Panc1 (cell line): ENCODE measurements at regions not wholly inside any gene's neighbourhood (a gene's known extent, or its start where the extent isn't known, plus 50 kb on each side); places are given as distances from the start of the nearest gene placed in this dataset.

Experiments used
- ATAC-seq: fragments of 200-7000 bp; cut with Tn5 transposase; 2 replicates; pipeline ENCODE4 v1.9.1; 2020; ENCODE audit warnings: mild to moderate bottlenecking, moderate library complexity
- BruUV-seq: library from RNA; stranded (reverse); fragments of 400-500 nt; replicated peaks from 2 replicates; lab custom pipeline; 2021; lab: Mats Ljungman, UMichigan
- CTCF ChIA-PET: fragments of 300-600 bp; sonication (Branson Sonifier 250); formaldehyde crosslinking; loops from one replicate; lab custom pipeline; 2022; ENCODE audit warnings: antibody characterized with exemption; lab: Charles Lee
- POLR2A ChIA-PET: fragments of 300-600 bp; sonication (Branson Sonifier 250); formaldehyde crosslinking; loops from one replicate; lab custom pipeline; 2022; ENCODE audit warnings: antibody characterized with exemption; lab: Charles Lee
- DNase-seq: peaks from one replicate; pipeline ENCODE4 v3.0.0-alpha.2; 2010; ENCODE audit warnings: low read depth, low spot score
- H3K27ac ChIP-seq: 2 replicates; pipeline ENCODE4 v1.5.1; 2011; ENCODE audit warnings: mild to moderate bottlenecking, low read length, inconsistent platforms
- H3K27me3 ChIP-seq: fragments of 200-500 bp; sonication (Bioruptor generic); 2 replicates; pipeline ENCODE4 v1.6.0; 2014; ENCODE audit warnings: low read length, inconsistent platforms; ENCODE audit not compliant: control insufficient read depth, insufficient read depth
- H3K36me3 ChIP-seq: fragments of 200-500 bp; sonication (Bioruptor generic); 2 replicates; pipeline ENCODE4 v1.5.1; 2014; ENCODE audit warnings: inconsistent platforms, mild to moderate bottlenecking, low read length, moderate library complexity; ENCODE audit not compliant: control insufficient read depth, insufficient read depth
- H3K4me1 ChIP-seq: 2 replicates; pipeline ENCODE4 v1.5.1; 2011; ENCODE audit warnings: inconsistent platforms, mild to moderate bottlenecking, low read length, moderate library complexity; ENCODE audit not compliant: control insufficient read depth, insufficient read depth
- H3K4me3 ChIP-seq, 2 experiments: 2 replicates each; pipeline ENCODE4 v1.5.1; 2011 to 2012; ENCODE audit warnings: low read depth in 2 of 2, low read length in 2 of 2, mild to moderate bottlenecking in 2 of 2, inconsistent platforms in 1 of 2, moderate library complexity in 1 of 2
- H3K9me3 ChIP-seq: fragments of 200-500 bp; sonication (Bioruptor generic); 2 replicates; pipeline ENCODE4 v1.5.1; 2014; ENCODE audit warnings: low read depth, mild to moderate bottlenecking, inconsistent platforms, low read length, moderate library complexity; ENCODE audit not compliant: control insufficient read depth, insufficient read depth
- POLR2AphosphoS5 ChIP-seq: IDR thresholded peaks from 2 replicates; pipeline ENCODE4 v1.6.1; 2012; ENCODE audit warnings: mild to moderate bottlenecking, low read depth, low read length, moderate library complexity
- REST ChIP-seq, 2 experiments: IDR thresholded peaks; 2 replicates each; pipeline ENCODE4 v1.6.1; 2011 to 2012; ENCODE audit warnings: low read depth in 2 of 2, control low read depth in 1 of 2, low read length in 1 of 2, mild to moderate bottlenecking in 1 of 2, moderate library complexity in 1 of 2; ENCODE audit not compliant: insufficient read depth in 1 of 2
- SIN3A ChIP-seq: IDR thresholded peaks from 2 replicates; pipeline ENCODE4 v1.6.1; 2012; ENCODE audit warnings: low read depth, mild to moderate bottlenecking, low read length, moderate library complexity, borderline replicate concordance; ENCODE audit not compliant: insufficient read depth
- TCF7L2 ChIP-seq: IDR thresholded peaks from 2 replicates; pipeline ENCODE4 v1.6.1; 2011; ENCODE audit warnings: mild to moderate bottlenecking, low read depth, low read length, inconsistent platforms
- in situ Hi-C: cut with HindIII; loops from 2 replicates; pipeline ENCODE4 v1.10.0; 2016; ENCODE audit warnings: low sequenced_read_pairs, low pct_unique_long_range_greater_than_20kb
- intact Hi-C: fragments of 100-400 bp; cut with micrococcal nuclease; formaldehyde crosslinking; loops from one replicate; pipeline ENCODE4 v1.10.0; 2022; ENCODE audit not compliant: unreplicated experiment
- TF ChIP-seq, protein P1 (sequence below): fragments of 450-650 bp; IDR thresholded peaks from 2 replicates; pipeline ENCODE4 v1.5.1; 2017; ENCODE audit warnings: mild to moderate bottlenecking

- DNase-seq (no peak), ATAC-seq (no peak)
- in situ Hi-C loops (no loop called here), intact Hi-C loops (no loop called here)
- no peak overlapping the region for H3K27ac ChIP-seq
- peaks cover 2% of the 10 kb centered on the region; the same call in 1 of the 2 replicates for H3K27me3 ChIP-seq
- ChIA-PET CTCF (no interaction called here), POLR2A (no interaction called here)
- H3K36me3 ChIP-seq: no peaks in the 10 kb centered on the region
- H3K4me1 ChIP-seq: no peaks in the 10 kb centered on the region
- TF ChIP-seq, protein P1, sequence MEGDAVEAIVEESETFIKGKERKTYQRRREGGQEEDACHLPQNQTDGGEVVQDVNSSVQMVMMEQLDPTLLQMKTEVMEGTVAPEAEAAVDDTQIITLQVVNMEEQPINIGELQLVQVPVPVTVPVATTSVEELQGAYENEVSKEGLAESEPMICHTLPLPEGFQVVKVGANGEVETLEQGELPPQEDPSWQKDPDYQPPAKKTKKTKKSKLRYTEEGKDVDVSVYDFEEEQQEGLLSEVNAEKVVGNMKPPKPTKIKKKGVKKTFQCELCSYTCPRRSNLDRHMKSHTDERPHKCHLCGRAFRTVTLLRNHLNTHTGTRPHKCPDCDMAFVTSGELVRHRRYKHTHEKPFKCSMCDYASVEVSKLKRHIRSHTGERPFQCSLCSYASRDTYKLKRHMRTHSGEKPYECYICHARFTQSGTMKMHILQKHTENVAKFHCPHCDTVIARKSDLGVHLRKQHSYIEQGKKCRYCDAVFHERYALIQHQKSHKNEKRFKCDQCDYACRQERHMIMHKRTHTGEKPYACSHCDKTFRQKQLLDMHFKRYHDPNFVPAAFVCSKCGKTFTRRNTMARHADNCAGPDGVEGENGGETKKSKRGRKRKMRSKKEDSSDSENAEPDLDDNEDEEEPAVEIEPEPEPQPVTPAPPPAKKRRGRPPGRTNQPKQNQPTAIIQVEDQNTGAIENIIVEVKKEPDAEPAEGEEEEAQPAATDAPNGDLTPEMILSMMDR: no peak
- H3K9me3 ChIP-seq: no peaks in the 10 kb centered on the region
- BruUV-seq: no TSS peak
- no peak overlapping the region for H3K4me3 ChIP-seq
Measured at GRCh38 chr10:118163217-118163616, 116.5 kb upstream of the RAB11FIP2 start.

- H3K9me3 ChIP-seq: no peaks in the 10 kb centered on the region
- intact Hi-C loops (no loop called here), in situ Hi-C loops (no loop called here)
- POLR2A ChIA-PET: no interaction called here
- no peak for DNase-seq
- CTCF ChIA-PET: no interaction called here
- TF ChIP-seq POLR2AphosphoS5 (no peak), REST (IDR thresholded peaks at IDR 0.05; ENCODE audit: insufficient read depth in 1 of 2, low read depth in 2 of 2, low read length in 1 of 2) (no peak), TCF7L2 (no peak), SIN3A (no peak)
- TF ChIP-seq, protein P1: no peak
- BruUV-seq: no TSS peak
- no peaks in the 10 kb centered on the region for H3K36me3 ChIP-seq
- H3K4me3 ChIP-seq: no peak overlapping the region
- no peaks in the 10 kb centered on the region for H3K4me1 ChIP-seq
- peaks cover 2% of the 10 kb centered on the region; the same call in 1 of the 2 replicates for H3K27me3 ChIP-seq
- no peak overlapping the region for H3K27ac ChIP-seq
- ATAC-seq: no peak
Measured at GRCh38 chr10:118161461-118162246, 114.9 kb upstream of the RAB11FIP2 start.
